HG02642 (cell line): ENCODE measurements at regions not wholly inside any gene's neighbourhood (a gene's known extent, or its start where the extent isn't known, plus 50 kb on each side); places are given as distances from the start of the nearest gene placed in this dataset.

Experiments used
- ATAC-seq: cut with Tn5 transposase; IDR thresholded peaks from one replicate; pipeline ENCODE4 v1.9.1; 2021; ENCODE audit warnings: mild to moderate bottlenecking; ENCODE audit not compliant: unreplicated experiment, poor library complexity

GRCh38 chr20:24118441-24119175, 130.0 kb upstream of the GGTLC1 start:
- ATAC-seq: no peak

- ATAC-seq: no peak
Observed at GRCh38 chr20:24118034-24118433, 129.5 kb upstream of the GGTLC1 start.

GRCh38 chr20:24117383-24117782, 128.8 kb upstream of the GGTLC1 start:
- ATAC-seq: no peak

GRCh38 chr20:24116611-24117010, 128.0 kb upstream of the GGTLC1 start:
- no peak for ATAC-seq

GRCh38 chr20:24112360-24112759, 123.8 kb upstream of the GGTLC1 start:
- no peak for ATAC-seq

- ATAC-seq: no peak
Observed at GRCh38 chr20:24111858-24112257, 123.3 kb upstream of the GGTLC1 start.

GRCh38 chr20:24109537-24109936, 121.0 kb upstream of the GGTLC1 start:
- ATAC-seq: no peak

GRCh38 chr20:24109008-24109407, 120.4 kb upstream of the GGTLC1 start:
- ATAC-seq: no peak

- no peak for ATAC-seq
Observed at GRCh38 chr20:24108581-24108980, 120.0 kb upstream of the GGTLC1 start.

GRCh38 chr20:24106801-24107445, 118.3 kb upstream of the GGTLC1 start:
- no peak for ATAC-seq

GRCh38 chr20:24106150-24106800, 117.7 kb upstream of the GGTLC1 start:
- no peak for ATAC-seq

GRCh38 chr20:24102749-24103333, 114.3 kb upstream of the GGTLC1 start:
- no peak for ATAC-seq

GRCh38 chr20:24102290-24102689, 113.7 kb upstream of the GGTLC1 start:
- no peak for ATAC-seq

GRCh38 chr20:24100370-24101011, 111.9 kb upstream of the GGTLC1 start:
- ATAC-seq: peak; percentile 82

GRCh38 chr20:24098886-24099285, 110.3 kb upstream of the GGTLC1 start:
- ATAC-seq: no peak

- ATAC-seq: no peak
Observed at GRCh38 chr20:24097506-24098245, 109.1 kb upstream of the GGTLC1 start.

- ATAC-seq: no peak
Observed at GRCh38 chr20:24096864-24097450, 108.4 kb upstream of the GGTLC1 start.

GRCh38 chr20:24096264-24096663, 107.7 kb upstream of the GGTLC1 start:
- ATAC-seq: no peak

- no peak for ATAC-seq
Observed at GRCh38 chr20:24095756-24096155, 107.2 kb upstream of the GGTLC1 start.

GRCh38 chr20:24095303-24095702, 106.7 kb upstream of the GGTLC1 start:
- ATAC-seq: no peak
